Trophoblast cell (in vitro differentiated cells and primary cell): ENCODE measurements at regions not wholly inside any gene's neighbourhood (a gene's known extent, or its start where the extent isn't known, plus 50 kb on each side); places are given as distances from the start of the nearest gene placed in this dataset.
A peak's percentile ranks its signal among the peaks of the same experiment; 100 is the strongest.
"Not testable (repeated sequence)": the region's sequence is repeated elsewhere in the genome, so short reads cannot be mapped to it uniquely, and the experiment has no call there.

Experiments used
- DNase-seq, 2 donors: peaks; one replicate each; pipeline ENCODE4 v3.0.0-alpha.2; 2016
- H2AFZ ChIP-seq: 2 replicates; pipeline ENCODE4 v1.6.1; 2013; ENCODE audit warnings: low read length, moderate library complexity, mild to moderate bottlenecking; ENCODE audit not compliant: insufficient read depth, poor library complexity
- H2AK5ac ChIP-seq: 2 replicates; pipeline ENCODE4 v1.6.1; 2013; ENCODE audit warnings: mild to moderate bottlenecking, low read length
- H2BK120ac ChIP-seq: 2 replicates; pipeline ENCODE4 v1.6.1; 2013; ENCODE audit warnings: low read length, mild to moderate bottlenecking, moderate library complexity; ENCODE audit not compliant: insufficient read depth, poor library complexity
- H2BK12ac ChIP-seq: 2 replicates; pipeline ENCODE4 v1.6.1; 2013; ENCODE audit warnings: mild to moderate bottlenecking, low read length, moderate library complexity
- H2BK5ac ChIP-seq: 2 replicates; pipeline ENCODE4 v1.6.1; 2013; ENCODE audit warnings: low read length, low read depth, moderate library complexity, mild to moderate bottlenecking; ENCODE audit not compliant: poor library complexity
- H3K14ac ChIP-seq: 2 replicates; pipeline ENCODE4 v1.6.1; 2013; ENCODE audit warnings: mild to moderate bottlenecking, low read length
- H3K18ac ChIP-seq: 2 replicates; pipeline ENCODE4 v1.6.1; 2013; ENCODE audit warnings: mild to moderate bottlenecking, low read length
- H3K23ac ChIP-seq: 2 replicates; pipeline ENCODE4 v1.6.1; 2013; ENCODE audit warnings: low read length
- H3K27ac ChIP-seq: 2 replicates; pipeline ENCODE4 v1.5.1; 2013; ENCODE audit warnings: low read depth, mild to moderate bottlenecking, inconsistent platforms, low read length, moderate library complexity
- H3K27me3 ChIP-seq: 2 replicates; pipeline ENCODE4 v1.6.1; 2013; ENCODE audit warnings: inconsistent platforms, mild to moderate bottlenecking, low read length, moderate library complexity; ENCODE audit not compliant: insufficient read depth
- H3K36me3 ChIP-seq, 2 experiments: 1 replicate in 1 of 2; 2 replicates in 1 of 2; pipeline ENCODE4 v1.6.1; 2013; ENCODE audit warnings: low read length in 2 of 2, mild to moderate bottlenecking in 2 of 2, moderate library complexity in 1 of 2; ENCODE audit not compliant: insufficient read depth in 2 of 2, control insufficient read depth in 1 of 2
- H3K4ac ChIP-seq: 2 replicates; pipeline ENCODE4 v1.6.1; 2013; ENCODE audit warnings: low read depth, mild to moderate bottlenecking, low read length, moderate library complexity
- H3K4me1 ChIP-seq, 2 experiments: 1 replicate in 1 of 2; 2 replicates in 1 of 2; pipeline ENCODE4 v1.6.1; 2013; ENCODE audit warnings: low read length in 2 of 2, mild to moderate bottlenecking in 2 of 2, moderate library complexity in 1 of 2; ENCODE audit not compliant: insufficient read depth in 2 of 2, control insufficient read depth in 1 of 2
- H3K4me2 ChIP-seq: 2 replicates; pipeline ENCODE4 v1.6.1; 2013; ENCODE audit warnings: inconsistent platforms, mild to moderate bottlenecking, low read length, moderate library complexity
- H3K4me3 ChIP-seq: 2 replicates; pipeline ENCODE4 v1.5.1; 2013; ENCODE audit warnings: mild to moderate bottlenecking, low read depth, low read length, inconsistent platforms
- H3K79me1 ChIP-seq: one replicate; pipeline ENCODE4 v1.6.1; 2013; ENCODE audit warnings: low read length
- H3K79me2 ChIP-seq: 2 replicates; pipeline ENCODE4 v1.6.1; 2013; ENCODE audit warnings: low read length, mild to moderate bottlenecking; ENCODE audit not compliant: control insufficient read depth, insufficient read depth, poor library complexity
- H3K9ac ChIP-seq: 2 replicates; pipeline ENCODE4 v1.6.1; 2013; ENCODE audit warnings: mild to moderate bottlenecking, low read length
- H3K9me3 ChIP-seq: 2 replicates; pipeline ENCODE4 v1.6.1; 2013; ENCODE audit warnings: low read depth, mild to moderate bottlenecking, control low read depth, inconsistent platforms, low read length; ENCODE audit not compliant: insufficient read depth
- H4K12ac ChIP-seq: 2 replicates; pipeline ENCODE4 v1.6.1; 2013; ENCODE audit warnings: low read depth, mild to moderate bottlenecking, low read length, moderate library complexity
- H4K8ac ChIP-seq: 2 replicates; pipeline ENCODE4 v1.6.1; 2013; ENCODE audit warnings: low read depth, mild to moderate bottlenecking, low read length, moderate library complexity
- H4K91ac ChIP-seq: one replicate; pipeline ENCODE4 v1.6.1; 2013; ENCODE audit warnings: low read depth, mild to moderate bottlenecking, low read length, moderate library complexity
- WGBS: extraction: QIAGEN DNeasy Blood & Tissue Kit; methylation state at CpG from one replicate; pipeline ENCODE4 v1.1.7; 2013; ENCODE audit warnings: missing lambda C conversion rate; ENCODE audit not compliant: insufficient read length, insufficient coverage; ENCODE audit errors: extremely low coverage; 5-methylcytosine and 5-hydroxymethylcytosine counted together

GRCh38 chr18:78503129-78503528, 476.5 kb upstream of the SALL3 start:
- Histone ChIP-seq H2BK5ac (no peak overlapping the region), H3K14ac (no peak overlapping the region), H2BK12ac (no peak overlapping the region), H4K12ac (no peak overlapping the region), H3K9me3 (peaks cover 21% of the 10 kb centered on the region), H4K8ac (no peak overlapping the region), H3K4me2 (no peak overlapping the region), H3K23ac (no peak overlapping the region), H3K79me2 (no peaks in the 10 kb centered on the region), H3K4ac (no peak overlapping the region), H2AK5ac (no peak overlapping the region), H3K27me3 (no peaks in the 10 kb centered on the region), H3K18ac (no peak overlapping the region), H3K9ac (no peak overlapping the region), H3K4me3 (no peak overlapping the region), H2BK120ac (no peak overlapping the region), H3K36me3 (no peaks in the 10 kb centered on the region), H3K27ac (no peak overlapping the region), H3K4me1 (no peaks in the 10 kb centered on the region), H3K79me1 (no peaks in the 10 kb centered on the region), H2AFZ (no peak overlapping the region), H4K91ac (no peak overlapping the region)
- no CpG with 5 or more reads among the region's 15 CpGs for WGBS
- DNase-seq = no peak

GRCh38 chr18:78505851-78506461, 473.7 kb upstream of the SALL3 start:
- Histone ChIP-seq H3K36me3 (no peaks in the 10 kb centered on the region), H2AK5ac (no peak overlapping the region), H2BK5ac (no peak overlapping the region), H3K27me3 (no peaks in the 10 kb centered on the region), H2AFZ (no peak overlapping the region), H3K4me2 (no peak overlapping the region), H3K27ac (no peak overlapping the region), H3K79me2 (no peaks in the 10 kb centered on the region), H2BK12ac (no peak overlapping the region), H3K4me3 (no peak overlapping the region), H3K9me3 (peaks cover 22% of the 10 kb centered on the region), H4K12ac (no peak overlapping the region), H4K8ac (no peak overlapping the region), H3K9ac (no peak overlapping the region), H3K4me1 (no peaks in the 10 kb centered on the region), H3K14ac (no peak overlapping the region), H3K79me1 (no peaks in the 10 kb centered on the region), H3K4ac (no peak overlapping the region), H3K18ac (no peak overlapping the region), H3K23ac (no peak overlapping the region), H2BK120ac (no peak overlapping the region), H4K91ac (no peak overlapping the region)
- WGBS = no CpG with 5 or more reads among the region's 30 CpGs
- DNase-seq = no peak

- no peak overlapping the region for H4K91ac ChIP-seq
- no peak overlapping the region for H3K23ac ChIP-seq
- no peak overlapping the region for H2AFZ ChIP-seq
- no peak overlapping the region for H3K14ac ChIP-seq
- no peaks in the 10 kb centered on the region for H3K79me1 ChIP-seq
- DNase-seq = no peak
- no peaks in the 10 kb centered on the region for H3K79me2 ChIP-seq
- H3K9ac ChIP-seq = no peak overlapping the region
- no peak overlapping the region for H2AK5ac ChIP-seq
- no peak overlapping the region for H3K27ac ChIP-seq
- peaks cover 24% of the 10 kb centered on the region for H3K9me3 ChIP-seq
- no peak overlapping the region for H3K4me3 ChIP-seq
- no peak overlapping the region for H2BK12ac ChIP-seq
- no CpG with 5 or more reads among the region's 12 CpGs for WGBS
- H2BK5ac ChIP-seq = no peak overlapping the region
- no peaks in the 10 kb centered on the region for H3K36me3 ChIP-seq
- H3K18ac ChIP-seq = no peak overlapping the region
- no peak overlapping the region for H3K4ac ChIP-seq
- no peaks in the 10 kb centered on the region for H3K4me1 ChIP-seq
- H3K4me2 ChIP-seq = no peak overlapping the region
- no peak overlapping the region for H2BK120ac ChIP-seq
- no peak overlapping the region for H4K12ac ChIP-seq
- H3K27me3 ChIP-seq = no peaks in the 10 kb centered on the region
- no peak overlapping the region for H4K8ac ChIP-seq
Observed at GRCh38 chr18:78507217-78507616, 472.4 kb upstream of the SALL3 start.

GRCh38 chr18:78508228-78508824, 471.3 kb upstream of the SALL3 start:
- H3K27ac ChIP-seq, H4K91ac ChIP-seq, H2AK5ac ChIP-seq, H3K14ac ChIP-seq, H2BK5ac ChIP-seq, H3K27me3 ChIP-seq, DNase-seq, H3K4me2 ChIP-seq, H3K4me1 ChIP-seq, H3K9ac ChIP-seq, H2BK120ac ChIP-seq, H3K36me3 ChIP-seq, H3K79me1 ChIP-seq, H3K4ac ChIP-seq, H2BK12ac ChIP-seq, H3K18ac ChIP-seq, H4K12ac ChIP-seq, H3K79me2 ChIP-seq, H4K8ac ChIP-seq, H2AFZ ChIP-seq, H3K23ac ChIP-seq: not testable (repeated sequence)
- Histone ChIP-seq H3K4me3 (peak overlapping the region; percentile 47), H3K9me3 (peaks cover 21% of the 10 kb centered on the region)
- no CpG with 5 or more reads among the region's 19 CpGs for WGBS
